DMS114 treated with DMSO at 0.1 percent for 48 hours (cell line): ENCODE measurements at regions not wholly inside any gene's neighbourhood (a gene's known extent, or its start where the extent isn't known, plus 50 kb on each side); places are given as distances from the start of the nearest gene placed in this dataset.
"Not testable (repeated sequence)": the region's sequence is repeated elsewhere in the genome, so short reads cannot be mapped to it uniquely, and the experiment has no call there.

Experiments used
- DNase-seq: peaks from one replicate; lab custom pipeline; 2025; ENCODE audit not compliant: unreplicated experiment; lab: John Stamatoyannopoulos, UW

- no peak for DNase-seq
These were observed 118.2 kb upstream of the IL15 start for GRCh38 chr4:141518222-141518621.

- no peak for DNase-seq
These were observed 112.3 kb upstream of the IL15 start for GRCh38 chr4:141524116-141524515.

- DNase-seq, result no peak
These were observed 111.5 kb upstream of the IL15 start for GRCh38 chr4:141524841-141525240.

GRCh38 chr4:141530627-141531026 is 105.8 kb upstream of the IL15 start:
- no peak for DNase-seq

GRCh38 chr4:141534985-141535384 is 101.4 kb upstream of the IL15 start:
- no peak for DNase-seq

GRCh38 chr4:141538001-141538400 is 98.4 kb upstream of the IL15 start:
- DNase-seq, result no peak

GRCh38 chr4:141540643-141541042 is 95.7 kb upstream of the IL15 start:
- DNase-seq, result no peak

GRCh38 chr4:141541851-141542250 is 94.5 kb upstream of the IL15 start:
- no peak for DNase-seq

- no peak for DNase-seq
These were observed 93.2 kb upstream of the IL15 start for GRCh38 chr4:141543176-141543575.

GRCh38 chr4:141543706-141544105 is 92.7 kb upstream of the IL15 start:
- no peak for DNase-seq

- no peak for DNase-seq
These were observed 87.6 kb upstream of the IL15 start for GRCh38 chr4:141548791-141549190.

- no peak for DNase-seq
These were observed 76.3 kb upstream of the IL15 start for GRCh38 chr4:141560056-141560455.

GRCh38 chr4:141562649-141563048 is 73.7 kb upstream of the IL15 start:
- DNase-seq, result no peak

GRCh38 chr4:141563723-141564122 is 72.7 kb upstream of the IL15 start:
- DNase-seq, result no peak

GRCh38 chr4:141564961-141565360 is 71.4 kb upstream of the IL15 start:
- DNase-seq, result not testable (repeated sequence)

- DNase-seq, result no peak
These were observed 70.8 kb upstream of the IL15 start for GRCh38 chr4:141565379-141566089.

- no peak for DNase-seq
These were observed 69.0 kb upstream of the IL15 start for GRCh38 chr4:141567326-141567915.

GRCh38 chr4:141569141-141569540 is 67.2 kb upstream of the IL15 start:
- no peak for DNase-seq

GRCh38 chr4:141570290-141570689 is 66.1 kb upstream of the IL15 start:
- DNase-seq, result no peak

GRCh38 chr4:141571362-141571761 is 65.0 kb upstream of the IL15 start:
- DNase-seq, result no peak

- DNase-seq, result no peak
These were observed 64.6 kb upstream of the IL15 start for GRCh38 chr4:141571793-141572192.

- no peak for DNase-seq
These were observed 62.7 kb upstream of the IL15 start for GRCh38 chr4:141573678-141574077.

GRCh38 chr4:141575884-141576283 is 60.5 kb upstream of the IL15 start:
- DNase-seq, result no peak
